HepG2 (cell line): ENCODE measurements at regions not wholly inside any gene's neighbourhood (a gene's known extent, or its start where the extent isn't known, plus 50 kb on each side); places are given as distances from the start of the nearest gene placed in this dataset.

Experiments used
- BCLAF1 ChIP-seq: fragments of 450-650 bp; IDR thresholded peaks from 2 replicates; pipeline ENCODE4 v1.6.1; 2017; ENCODE audit warnings: mild to moderate bottlenecking
- FOXK2 ChIP-seq: fragments of 450-650 bp; IDR thresholded peaks from 2 replicates; pipeline ENCODE4 v1.6.1; 2016
- GPN1 ChIP-seq: sonication (generic); formaldehyde crosslinking; IDR thresholded peaks from 2 replicates; pipeline ENCODE4 v1.5.1; 2020; ENCODE audit warnings: missing genetic modification reagents, borderline replicate concordance
- HNF4G ChIP-seq, 2 experiments: sonication (generic) in 1 of 2; formaldehyde crosslinking in 1 of 2; IDR thresholded peaks; 2 replicates each; pipeline versions ENCODE4 v1.4.0 to v1.6.1; 2011 to 2020; ENCODE audit warnings: borderline replicate concordance in 2 of 2, low read depth in 2 of 2, mild to moderate bottlenecking in 2 of 2, low read length in 1 of 2, missing genetic modification reagents in 1 of 2, moderate library complexity in 1 of 2
- KLF16 ChIP-seq, 2 experiments: sonication (generic) in 1 of 2; formaldehyde crosslinking in 1 of 2; IDR thresholded peaks; 2 replicates each; pipeline versions ENCODE4 v1.6.1 to v1.8.0; 2016 to 2023; ENCODE audit warnings: missing genetic modification reagents in 2 of 2, missing compliant biosample characterization in 1 of 2
- NAIF1 ChIP-seq: sonication (generic); formaldehyde crosslinking; IDR thresholded peaks from 2 replicates; pipeline ENCODE4 v1.5.0; 2020; ENCODE audit warnings: mild to moderate bottlenecking, missing genetic modification reagents, borderline replicate concordance
- NFYB ChIP-seq: sonication (generic); formaldehyde crosslinking; IDR thresholded peaks from 2 replicates; pipeline ENCODE4 v1.4.0; 2020; ENCODE audit warnings: missing genetic modification reagents
- NR0B2 ChIP-seq: sonication (generic); formaldehyde crosslinking; IDR thresholded peaks from 2 replicates; pipeline ENCODE4 v1.4.0; 2020; ENCODE audit warnings: mild to moderate bottlenecking, missing genetic modification reagents
- RELA ChIP-seq: sonication (generic); formaldehyde crosslinking; IDR thresholded peaks from 2 replicates; pipeline ENCODE4 v1.4.0; 2020; ENCODE audit warnings: missing genetic modification reagents
- TRAFD1 ChIP-seq: sonication (generic); formaldehyde crosslinking; IDR thresholded peaks from 2 replicates; pipeline ENCODE4 v1.5.1; 2020; ENCODE audit warnings: missing genetic modification reagents, mild to moderate bottlenecking, borderline replicate concordance
- ZBTB37 ChIP-seq: sonication (generic); formaldehyde crosslinking; IDR thresholded peaks from 2 replicates; pipeline ENCODE4 v1.4.0; 2020; ENCODE audit warnings: mild to moderate bottlenecking, missing genetic modification reagents
- ZBTB38 ChIP-seq: sonication (generic); formaldehyde crosslinking; IDR thresholded peaks from 2 replicates; pipeline ENCODE4 v1.5.1; 2020; ENCODE audit warnings: mild to moderate bottlenecking, missing genetic modification reagents
- ZFP36L2 ChIP-seq: sonication (generic); formaldehyde crosslinking; IDR thresholded peaks from 2 replicates; pipeline ENCODE4 v1.4.0; 2020; ENCODE audit warnings: missing genetic modification reagents
- ZFP41 ChIP-seq: sonication (generic); formaldehyde crosslinking; IDR thresholded peaks from 2 replicates; pipeline ENCODE4 v1.4.0; 2020; ENCODE audit warnings: mild to moderate bottlenecking, missing genetic modification reagents, borderline replicate concordance
- ZFX ChIP-seq: sonication (generic); formaldehyde crosslinking; IDR thresholded peaks from 2 replicates; pipeline ENCODE4 v1.4.0; 2020; ENCODE audit warnings: mild to moderate bottlenecking, low read depth, missing genetic modification reagents, moderate library complexity
- ZNF276 ChIP-seq: sonication (generic); formaldehyde crosslinking; IDR thresholded peaks from 2 replicates; pipeline ENCODE4 v1.4.0; 2020; ENCODE audit warnings: mild to moderate bottlenecking, low read depth, missing genetic modification reagents
- ZNF33B ChIP-seq: sonication (generic); formaldehyde crosslinking; IDR thresholded peaks from 2 replicates; pipeline ENCODE4 v1.5.1; 2020; ENCODE audit warnings: mild to moderate bottlenecking, missing genetic modification reagents
- ZNF775 ChIP-seq: sonication (generic); formaldehyde crosslinking; IDR thresholded peaks from 2 replicates; pipeline ENCODE4 v1.4.0; 2020; ENCODE audit warnings: missing genetic modification reagents, mild to moderate bottlenecking, moderate library complexity, borderline replicate concordance
- ZNF782 ChIP-seq: sonication (generic); formaldehyde crosslinking; IDR thresholded peaks from 2 replicates; pipeline ENCODE4 v1.4.0; 2020; ENCODE audit warnings: missing genetic modification reagents, mild to moderate bottlenecking, borderline replicate concordance
- ZSCAN9 ChIP-seq: IDR thresholded peaks from 2 replicates; pipeline ENCODE4 v1.6.1; 2016; ENCODE audit warnings: borderline replicate concordance

- TF ChIP-seq TRAFD1 (no peak), GPN1 (no peak), RELA (CRISPR knock-in tag) (no peak), NAIF1 (CRISPR knock-in tag) (no peak), HNF4G (IDR thresholded peaks at IDR 0.05; ENCODE audit: borderline replicate concordance, low read depth, low read length) (peak; percentile 50; the same call in 1 of the 2 replicates), HNF4G (CRISPR knock-in tag; IDR thresholded peaks at IDR 0.05; ENCODE audit: borderline replicate concordance, low read depth) (no peak), ZSCAN9 (CRISPR knock-in tag) (peak; percentile 63; the same call in 1 of the 2 replicates), ZFP41 (CRISPR knock-in tag) (no peak), ZNF782 (CRISPR knock-in tag) (no peak; the same call in 1 of the 2 replicates), KLF16 (CRISPR knock-in tag; IDR thresholded peaks at IDR 0.05) (peak in 1 of 2 experiments; percentile 34; a peak in 1 of 4 replicates), ZNF33B (CRISPR knock-in tag) (no peak), ZBTB37 (CRISPR knock-in tag) (peak; percentile 89), NR0B2 (no peak), FOXK2 (no peak), ZNF276 (CRISPR knock-in tag) (no peak), BCLAF1 (no peak), ZNF775 (no peak), NFYB (peak; percentile 53; the same call in 1 of the 2 replicates), ZFX (CRISPR knock-in tag) (peak; percentile 69), ZBTB38 (CRISPR knock-in tag) (no peak), ZFP36L2 (CRISPR knock-in tag) (0 out of 2 replicates have a peak, but pooled peaks have one; percentile 71)
These were observed 156.1 kb upstream of the SRD5A2 start (continued) for GRCh38 chr2:31736695-31737454.
